ENCODE measurements at regions not wholly inside any gene's neighbourhood (a gene's known extent, or its start where the extent isn't known, plus 50 kb on each side); places are given as distances from the start of the nearest gene placed in this dataset.

GRCh38 chr11:8340296-8340695 is 76.6 kb upstream of the LMO1 start:
- Mint-ChIP-seq H3K27me3 (ENCODE audit: low read depth in 3 of 3) (peaks cover 0 to 2% (median 0%) of the 10 kb centered on the region in 3 donors), H3K4me1 (no peaks in the 10 kb centered on the region), H3K36me3 (no peaks in the 10 kb centered on the region), H3K9me3 (no peaks in the 10 kb centered on the region), H3K4me3 (no peak overlapping the region), H3K27ac (no peak overlapping the region)
- DNase-seq: no peak

GRCh38 chr11:8339592-8340022 is 75.9 kb upstream of the LMO1 start:
- DNase-seq: no peak
- H3K9me3 Mint-ChIP-seq: no peaks in the 10 kb centered on the region
- H3K4me1 Mint-ChIP-seq: no peaks in the 10 kb centered on the region
- H3K27me3 Mint-ChIP-seq (ENCODE audit: low read depth in 3 of 3): peaks cover 0 to 2% (median 0%) of the 10 kb centered on the region in 3 donors
- no peak overlapping the region for H3K4me3 Mint-ChIP-seq
- no peaks in the 10 kb centered on the region for H3K36me3 Mint-ChIP-seq
- H3K27ac Mint-ChIP-seq: no peak overlapping the region

- Mint-ChIP-seq H3K36me3 (no peaks in the 10 kb centered on the region), H3K27me3 (ENCODE audit: low read depth in 3 of 3) (peaks cover 0 to 2% (median 0%) of the 10 kb centered on the region in 3 donors), H3K4me3 (no peak overlapping the region), H3K27ac (no peak overlapping the region), H3K9me3 (no peaks in the 10 kb centered on the region), H3K4me1 (no peaks in the 10 kb centered on the region)
- DNase-seq: no peak
Observed at GRCh38 chr11:8338138-8338537, 74.5 kb upstream of the LMO1 start.

GRCh38 chr11:8337130-8337795 is 73.6 kb upstream of the LMO1 start:
- Mint-ChIP-seq H3K9me3 (no peaks in the 10 kb centered on the region), H3K4me3 (no peak overlapping the region), H3K4me1 (no peaks in the 10 kb centered on the region), H3K27ac (no peak overlapping the region), H3K36me3 (no peaks in the 10 kb centered on the region), H3K27me3 (ENCODE audit: low read depth in 3 of 3) (no peaks in the 10 kb centered on the region)
- DNase-seq: no peak

- Mint-ChIP-seq H3K36me3 (no peaks in the 10 kb centered on the region), H3K4me1 (no peaks in the 10 kb centered on the region), H3K27me3 (ENCODE audit: low read depth in 3 of 3) (no peaks in the 10 kb centered on the region), H3K9me3 (no peaks in the 10 kb centered on the region), H3K4me3 (no peak overlapping the region), H3K27ac (no peak overlapping the region)
- DNase-seq: no peak
Observed at GRCh38 chr11:8336356-8337129, 72.9 kb upstream of the LMO1 start.

- Mint-ChIP-seq H3K36me3 (no peaks in the 10 kb centered on the region), H3K27ac (no peak overlapping the region), H3K4me3 (no peak overlapping the region)
Observed at GRCh38 chr11:8335683-8336082, 72.0 kb upstream of the LMO1 start.

GRCh38 chr11:8335186-8335585 is 71.5 kb upstream of the LMO1 start:
- H3K4me3 Mint-ChIP-seq: no peak overlapping the region
- DNase-seq: no peak
- peaks cover 0 to 4% (median 3%) of the 10 kb centered on the region in 3 donors for H3K27me3 Mint-ChIP-seq (ENCODE audit: low read depth in 3 of 3)
- no peak overlapping the region for H3K27ac Mint-ChIP-seq
- H3K36me3 Mint-ChIP-seq: no peaks in the 10 kb centered on the region
- H3K9me3 Mint-ChIP-seq: no peaks in the 10 kb centered on the region
- H3K4me1 Mint-ChIP-seq: no peaks in the 10 kb centered on the region

More at GRCh38 chr11:8335683-8336082, 72.0 kb upstream of the LMO1 start:
- DNase-seq: no peak
- Mint-ChIP-seq H3K9me3 (no peaks in the 10 kb centered on the region), H3K4me1 (no peaks in the 10 kb centered on the region), H3K27me3 (ENCODE audit: low read depth in 3 of 3) (peaks cover 0 to 4% (median 3%) of the 10 kb centered on the region in 3 donors)

GRCh38 chr11:8333811-8334401 is 70.2 kb upstream of the LMO1 start:
- no peak for DNase-seq
- peaks cover 0 to 4% (median 3%) of the 10 kb centered on the region in 3 donors for H3K27me3 Mint-ChIP-seq (ENCODE audit: low read depth in 3 of 3)
- H3K4me1 Mint-ChIP-seq: no peaks in the 10 kb centered on the region
- no peaks in the 10 kb centered on the region for H3K9me3 Mint-ChIP-seq
- no peaks in the 10 kb centered on the region for H3K36me3 Mint-ChIP-seq
- H3K4me3 Mint-ChIP-seq: no peak overlapping the region
- no peak overlapping the region for H3K27ac Mint-ChIP-seq

GRCh38 chr11:8333376-8333775 is 69.7 kb upstream of the LMO1 start:
- Mint-ChIP-seq H3K36me3 (no peaks in the 10 kb centered on the region), H3K4me3 (no peak overlapping the region), H3K4me1 (no peaks in the 10 kb centered on the region), H3K9me3 (no peaks in the 10 kb centered on the region), H3K27me3 (ENCODE audit: low read depth in 3 of 3) (peaks cover 0 to 4% (median 3%) of the 10 kb centered on the region in 3 donors), H3K27ac (no peak overlapping the region)
- DNase-seq: no peak

- H3K4me3 Mint-ChIP-seq: no peak overlapping the region
- H3K9me3 Mint-ChIP-seq: no peaks in the 10 kb centered on the region
- DNase-seq: no peak
- H3K36me3 Mint-ChIP-seq: no peaks in the 10 kb centered on the region
- H3K27ac Mint-ChIP-seq: no peak overlapping the region
- H3K4me1 Mint-ChIP-seq: no peaks in the 10 kb centered on the region
- peaks cover 0 to 5% (median 3%) of the 10 kb centered on the region in 3 donors for H3K27me3 Mint-ChIP-seq (ENCODE audit: low read depth in 3 of 3)
Observed at GRCh38 chr11:8332891-8333290, 69.2 kb upstream of the LMO1 start.

GRCh38 chr11:8332196-8332595 is 68.5 kb upstream of the LMO1 start:
- Mint-ChIP-seq H3K4me3 (no peak overlapping the region), H3K4me1 (no peaks in the 10 kb centered on the region), H3K27me3 (ENCODE audit: low read depth in 3 of 3) (peaks cover 0 to 6% (median 3%) of the 10 kb centered on the region in 3 donors), H3K9me3 (no peaks in the 10 kb centered on the region), H3K36me3 (no peaks in the 10 kb centered on the region), H3K27ac (no peak overlapping the region)
- DNase-seq: no peak

- no peaks in the 10 kb centered on the region for H3K36me3 Mint-ChIP-seq
- no peak overlapping the region for H3K4me3 Mint-ChIP-seq
- no peaks in the 10 kb centered on the region for H3K4me1 Mint-ChIP-seq
- H3K27me3 Mint-ChIP-seq (ENCODE audit: low read depth in 3 of 3): peaks cover 0 to 6% (median 3%) of the 10 kb centered on the region in 3 donors
- no peak for DNase-seq
- no peaks in the 10 kb centered on the region for H3K9me3 Mint-ChIP-seq
- H3K27ac Mint-ChIP-seq: no peak overlapping the region
Observed at GRCh38 chr11:8331767-8332166, 68.1 kb upstream of the LMO1 start.

- no peak overlapping the region for H3K4me3 Mint-ChIP-seq
- peaks cover 0 to 6% (median 6%) of the 10 kb centered on the region in 3 donors for H3K27me3 Mint-ChIP-seq (ENCODE audit: low read depth in 3 of 3)
- H3K9me3 Mint-ChIP-seq: no peaks in the 10 kb centered on the region
- H3K36me3 Mint-ChIP-seq: no peaks in the 10 kb centered on the region
- H3K4me1 Mint-ChIP-seq: no peaks in the 10 kb centered on the region
- DNase-seq: no peak
- H3K27ac Mint-ChIP-seq: no peak overlapping the region
Observed at GRCh38 chr11:8330896-8331295, 67.2 kb upstream of the LMO1 start.

- Mint-ChIP-seq H3K36me3 (no peaks in the 10 kb centered on the region), H3K9me3 (no peaks in the 10 kb centered on the region), H3K27ac (no peak overlapping the region), H3K4me3 (no peak overlapping the region), H3K27me3 (ENCODE audit: low read depth in 3 of 3) (peaks cover 0 to 6% (median 6%) of the 10 kb centered on the region in 3 donors), H3K4me1 (no peaks in the 10 kb centered on the region)
- no peak for DNase-seq
Observed at GRCh38 chr11:8330404-8330803, 66.7 kb upstream of the LMO1 start.
